ENCODE measurements at regions not wholly inside any gene's neighbourhood (a gene's known extent, or its start where the extent isn't known, plus 50 kb on each side); places are given as distances from the start of the nearest gene placed in this dataset.

DNA sequence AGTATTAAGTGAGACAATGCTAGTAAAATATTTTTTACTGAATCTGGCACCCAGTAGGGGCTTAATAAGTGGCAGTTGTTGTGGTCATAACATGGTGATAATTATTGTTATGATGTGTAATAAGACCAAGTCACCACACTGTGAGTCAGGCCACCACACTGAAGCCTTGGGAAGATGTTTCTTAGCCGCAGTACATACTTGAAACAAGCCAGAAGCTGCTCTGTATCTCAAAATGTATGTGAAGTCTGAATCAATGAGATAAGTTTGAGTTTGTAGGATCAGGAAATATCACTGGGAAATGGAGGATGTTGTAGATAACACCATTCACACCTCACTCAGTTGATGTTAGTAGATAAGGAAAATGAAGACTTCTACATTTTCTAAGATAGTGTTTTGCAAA is 51.3 kb upstream of the PTPN3 start:
- no peak for DNase-seq (ENCODE audit: low spot score)

DNA sequence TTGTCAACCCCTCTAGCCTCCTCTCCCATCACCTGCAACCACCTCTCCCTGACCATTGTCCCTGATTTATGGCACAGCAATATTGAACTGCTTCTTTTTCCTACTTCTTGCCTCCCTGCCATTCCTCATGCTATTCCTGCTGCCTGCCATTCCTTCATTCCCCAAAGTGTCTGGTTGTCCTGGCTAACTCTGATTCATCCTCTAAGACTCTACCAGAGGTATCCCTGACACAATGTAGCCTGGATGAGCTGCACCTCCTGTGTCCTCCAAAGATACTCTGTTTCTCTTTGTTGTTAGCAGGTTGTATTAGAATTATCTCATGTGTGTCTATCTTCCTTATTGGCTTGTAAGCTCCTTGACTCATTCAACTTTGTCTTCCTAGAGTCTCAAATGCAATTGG is 53.5 kb upstream of the PTPN3 start:
- no peak for DNase-seq (ENCODE audit: low spot score)

DNA sequence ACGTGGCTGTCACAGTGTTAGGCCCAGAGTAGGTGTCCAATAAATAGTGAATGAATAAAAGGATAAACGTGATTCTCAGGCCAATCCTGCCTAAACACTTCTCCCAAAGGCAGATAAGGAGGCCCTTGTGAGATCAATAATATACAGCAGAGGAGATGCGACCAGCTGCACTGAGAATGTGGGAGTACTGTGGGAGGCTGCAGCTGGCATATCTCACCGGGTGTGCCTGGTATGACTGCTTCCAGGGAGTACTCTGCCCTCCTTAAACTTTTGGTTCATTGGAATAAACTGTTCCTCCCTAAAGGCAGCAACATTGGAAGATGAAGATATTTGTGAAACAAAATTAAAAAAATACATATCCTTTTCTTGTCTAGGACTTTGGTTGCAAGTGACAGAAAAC is 57.1 kb upstream of the PTPN3 start:
- no peak for DNase-seq (ENCODE audit: low spot score)

DNA sequence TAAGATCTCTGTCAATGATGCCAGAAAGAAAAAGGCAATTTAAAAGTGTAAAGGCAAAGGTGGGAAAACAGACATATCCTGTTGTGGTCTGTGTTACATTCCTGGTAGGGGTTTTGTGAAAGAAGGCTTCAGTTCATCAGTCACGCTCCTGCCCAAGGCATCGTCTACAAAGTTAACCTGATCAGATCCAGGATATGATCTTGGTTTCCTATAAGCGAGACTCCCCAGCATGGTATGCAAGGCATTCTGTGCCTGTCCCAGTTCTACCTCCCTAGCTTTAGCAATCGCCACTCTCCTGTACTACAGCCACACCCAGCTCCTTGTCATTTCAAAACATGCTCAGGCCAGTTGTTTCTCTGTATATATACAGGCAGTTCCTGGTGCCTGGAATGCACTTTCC is 58.0 kb upstream of the PTPN3 start:
- no peak for DNase-seq (ENCODE audit: low spot score)

DNA sequence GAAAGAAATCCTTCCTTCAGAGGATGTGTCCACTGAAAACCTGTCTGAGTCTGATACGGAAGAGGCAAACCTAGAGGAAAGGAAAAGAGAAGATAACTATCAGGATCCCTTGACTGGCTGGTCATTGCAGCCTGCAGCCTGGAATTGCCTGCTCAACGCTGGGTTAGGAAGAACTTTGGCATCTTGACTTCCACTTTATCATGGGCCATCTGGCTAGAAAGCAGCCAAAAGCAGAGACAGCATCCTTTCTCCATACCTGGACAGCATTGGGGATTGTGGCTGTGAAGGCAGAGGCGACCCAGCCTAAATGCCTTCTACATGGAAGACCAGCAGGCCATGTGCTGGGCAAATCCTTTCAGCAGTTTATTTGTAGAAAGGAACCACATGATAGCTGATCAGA is 58.7 kb upstream of the PTPN3 start:
- no peak for DNase-seq (ENCODE audit: low spot score)

DNA sequence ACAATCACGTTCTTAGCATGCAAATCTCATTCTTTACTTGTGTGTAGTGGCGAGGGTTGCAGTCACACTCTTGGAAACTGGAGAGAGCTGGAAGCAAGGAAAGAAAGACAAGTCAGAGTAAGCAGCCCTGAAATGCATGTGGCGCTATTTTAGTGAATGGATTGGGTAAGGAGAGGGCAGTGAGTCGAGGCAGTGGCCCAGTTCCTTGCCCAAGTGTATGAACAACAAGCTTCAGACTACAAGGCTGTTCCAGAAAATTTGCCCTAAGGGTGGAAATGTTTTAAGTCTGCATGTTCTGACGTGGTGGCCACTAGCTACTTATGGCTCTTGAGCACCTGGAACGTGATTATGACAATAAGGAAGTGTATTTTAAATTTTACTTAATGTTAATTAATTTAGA is 59.4 kb upstream of the PTPN3 start:
- DNase-seq (ENCODE audit: low spot score) = no peak

DNA sequence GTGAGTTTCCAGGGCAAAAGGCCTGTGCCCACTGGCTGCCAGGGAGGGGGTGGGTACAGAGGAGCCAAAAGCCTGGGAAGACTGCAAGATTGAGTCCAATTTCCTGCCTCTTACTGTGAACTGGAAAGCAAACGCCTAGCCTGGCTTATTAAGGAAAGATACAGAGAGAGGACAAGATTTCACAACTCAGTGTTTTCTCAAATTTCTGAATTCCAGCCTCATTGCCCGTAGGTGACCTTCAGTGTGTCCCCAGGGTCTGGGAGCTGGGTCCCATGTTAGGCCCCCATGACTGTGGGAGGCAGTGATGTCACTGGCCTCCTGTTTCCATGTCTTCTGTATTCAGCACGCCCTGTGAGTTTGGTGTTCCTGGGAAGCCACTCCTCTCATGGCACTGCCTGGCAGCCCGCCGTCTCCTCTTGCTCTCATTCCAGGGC is 60.6 kb upstream of the PTPN3 start:
- DNase-seq (ENCODE audit: low spot score) = no peak

DNA sequence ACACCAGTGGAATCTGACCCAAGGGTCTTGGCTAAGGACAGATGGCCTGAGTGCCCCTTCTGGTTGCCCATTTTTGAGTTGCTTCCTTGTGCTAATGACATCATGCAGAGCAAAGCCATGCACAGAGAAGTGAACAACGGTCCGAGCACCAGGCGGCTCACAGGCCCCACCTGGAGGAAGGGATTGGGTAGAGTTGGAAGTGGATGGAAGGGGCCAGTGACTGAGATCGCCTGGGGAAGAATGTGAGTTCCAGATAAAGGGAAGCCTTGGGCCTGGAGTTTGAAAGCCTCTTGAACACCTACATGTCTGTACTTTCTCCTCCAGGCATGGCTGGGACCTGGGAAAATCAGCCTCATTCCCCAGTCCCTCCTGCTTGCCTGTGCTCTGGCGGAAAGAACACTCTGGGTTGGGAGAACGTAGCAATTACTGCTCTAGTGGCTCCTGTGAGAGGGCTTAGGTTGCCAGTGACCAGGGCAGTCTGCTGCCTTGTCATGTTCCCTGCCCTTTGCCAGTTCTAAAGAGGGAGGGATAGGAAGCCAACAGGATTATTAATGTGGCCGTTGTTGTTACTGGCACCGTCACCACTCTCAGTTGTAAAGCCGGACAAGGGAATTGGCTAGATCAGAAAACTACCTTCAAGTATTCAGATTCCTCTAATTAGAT is 62.5 kb upstream of the PTPN3 start:
- peak; percentile 6 for DNase-seq (ENCODE audit: low spot score)

DNA sequence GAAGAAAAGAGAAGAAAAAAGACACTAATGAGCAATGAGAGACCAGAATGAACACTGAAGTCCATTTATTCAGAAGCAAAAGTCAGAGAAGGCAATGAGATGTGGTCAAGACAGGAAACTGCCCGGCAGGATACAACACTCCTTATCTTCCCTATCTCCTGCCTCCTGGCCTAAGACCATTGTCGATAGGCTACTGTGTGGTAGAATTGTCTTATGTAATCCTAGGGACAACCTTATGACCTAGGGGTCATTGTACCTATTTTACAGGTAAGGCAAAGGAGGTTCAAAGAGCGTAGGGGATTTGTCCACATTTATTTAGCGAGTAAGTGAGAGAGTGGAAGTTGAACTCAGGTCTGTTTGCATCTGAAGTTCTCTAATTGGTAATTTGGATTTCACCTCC is 63.0 kb upstream of the PTPN3 start:
- no peak for DNase-seq (ENCODE audit: low spot score)

DNA sequence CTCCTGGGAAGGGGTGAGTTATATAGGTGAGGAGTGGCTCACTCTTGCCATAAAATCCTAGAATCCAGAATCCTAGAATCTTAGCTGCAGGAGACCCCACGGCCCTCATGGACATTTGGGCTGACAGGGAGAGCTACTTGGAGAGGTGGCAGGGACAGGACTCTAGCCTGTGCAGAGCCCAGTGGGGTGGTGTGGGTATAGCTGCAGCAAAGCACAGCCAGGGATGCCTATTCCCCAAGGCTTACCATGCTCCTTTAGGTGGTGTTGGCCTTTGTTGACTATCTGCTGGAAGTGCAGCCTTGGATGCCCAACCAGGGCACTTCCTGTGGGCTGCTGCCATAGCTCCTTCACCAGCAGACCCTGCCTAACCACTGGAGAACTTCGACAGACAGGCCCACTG is 70.0 kb upstream of the PTPN3 start:
- DNase-seq (ENCODE audit: low spot score) = no peak

DNA sequence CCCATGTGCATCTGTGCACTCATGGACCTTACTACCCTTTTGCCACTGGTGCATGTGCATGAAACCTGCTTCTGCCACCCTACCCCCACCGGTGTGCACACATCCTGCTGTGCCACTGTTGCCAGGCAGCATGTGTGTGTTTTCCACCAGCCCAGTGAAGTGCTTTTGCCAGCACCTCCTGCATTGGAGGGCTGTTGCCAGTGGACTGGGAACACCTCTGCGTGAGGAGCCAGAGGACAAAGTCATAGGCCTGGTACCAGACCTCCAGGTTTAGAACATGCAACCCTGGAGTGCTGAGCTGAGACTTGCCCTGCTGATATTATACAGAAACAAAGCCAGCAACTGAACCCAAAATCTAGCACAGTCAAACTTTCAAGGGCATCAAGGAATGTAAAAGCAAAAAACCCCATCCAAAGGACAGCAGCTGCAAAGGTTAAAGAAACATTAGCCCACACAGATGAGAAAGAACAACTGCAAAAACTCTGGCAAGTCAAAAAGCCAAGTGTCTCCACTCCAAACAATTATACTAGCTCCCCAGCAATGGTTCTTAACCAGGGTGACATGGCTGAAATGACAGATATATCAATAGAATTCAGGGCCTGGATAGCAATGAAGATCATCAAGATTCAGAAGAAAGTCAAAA is 70.6 kb upstream of the PTPN3 start:
- DNase-seq (ENCODE audit: low spot score) = no peak

DNA sequence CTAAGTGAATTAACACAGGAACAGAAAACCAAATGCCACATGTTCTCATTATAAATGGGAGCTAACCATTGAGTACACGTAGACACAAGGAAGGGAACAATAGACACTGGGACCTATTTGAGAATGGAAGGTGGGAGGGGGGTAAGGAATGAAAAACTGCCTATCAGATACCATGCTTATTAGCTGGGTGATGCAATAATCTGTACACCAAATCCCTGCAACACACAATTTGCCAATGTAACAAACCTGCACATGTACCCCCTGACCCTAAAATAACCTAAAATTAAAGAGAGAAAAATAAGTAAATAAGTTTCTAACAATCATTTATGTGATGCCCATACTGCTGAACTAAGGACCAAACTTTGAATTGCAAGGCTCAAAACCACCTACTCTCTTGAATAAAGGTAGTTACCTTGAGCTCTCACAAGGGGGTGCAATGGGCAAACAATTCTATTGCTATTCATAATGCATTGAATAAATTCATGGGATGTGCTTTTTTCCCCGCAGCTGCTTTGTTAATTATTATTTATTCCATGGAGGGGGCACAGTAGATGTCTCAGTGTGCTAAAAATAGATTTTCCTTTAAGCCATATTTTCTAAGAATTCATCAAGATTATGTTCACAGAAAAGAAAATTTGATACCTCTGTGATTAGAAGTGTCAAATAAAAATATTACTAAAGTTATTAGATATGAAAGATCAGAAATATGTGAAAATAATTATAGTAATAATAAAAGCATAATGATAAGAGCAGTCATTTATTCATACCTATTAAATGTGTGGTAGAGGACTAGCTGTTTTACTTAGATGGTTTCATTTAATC is 76.2 kb upstream of the PTPN3 start:
- DNase-seq (ENCODE audit: low spot score) = peak; percentile 77

DNA sequence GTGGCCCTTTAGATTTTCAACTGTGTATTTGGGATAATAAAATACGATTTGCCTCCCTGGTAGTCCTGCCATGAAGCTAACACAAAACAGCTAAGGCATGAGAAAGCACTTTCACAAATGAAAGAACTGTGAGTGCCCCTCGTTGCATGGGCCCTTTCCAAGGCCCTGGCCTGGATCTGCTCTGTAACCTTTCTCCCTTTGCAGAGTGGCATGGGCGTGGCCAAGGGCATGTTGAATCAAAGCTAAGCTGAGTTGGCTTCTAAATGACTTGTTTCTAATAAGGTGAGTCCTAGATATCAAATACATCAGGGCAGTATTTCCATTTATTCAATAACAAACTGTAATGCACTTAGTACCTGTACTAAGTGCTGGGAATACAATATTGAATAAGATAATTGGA is 78.7 kb upstream of the PTPN3 start:
- DNase-seq (ENCODE audit: low spot score) = no peak

DNA sequence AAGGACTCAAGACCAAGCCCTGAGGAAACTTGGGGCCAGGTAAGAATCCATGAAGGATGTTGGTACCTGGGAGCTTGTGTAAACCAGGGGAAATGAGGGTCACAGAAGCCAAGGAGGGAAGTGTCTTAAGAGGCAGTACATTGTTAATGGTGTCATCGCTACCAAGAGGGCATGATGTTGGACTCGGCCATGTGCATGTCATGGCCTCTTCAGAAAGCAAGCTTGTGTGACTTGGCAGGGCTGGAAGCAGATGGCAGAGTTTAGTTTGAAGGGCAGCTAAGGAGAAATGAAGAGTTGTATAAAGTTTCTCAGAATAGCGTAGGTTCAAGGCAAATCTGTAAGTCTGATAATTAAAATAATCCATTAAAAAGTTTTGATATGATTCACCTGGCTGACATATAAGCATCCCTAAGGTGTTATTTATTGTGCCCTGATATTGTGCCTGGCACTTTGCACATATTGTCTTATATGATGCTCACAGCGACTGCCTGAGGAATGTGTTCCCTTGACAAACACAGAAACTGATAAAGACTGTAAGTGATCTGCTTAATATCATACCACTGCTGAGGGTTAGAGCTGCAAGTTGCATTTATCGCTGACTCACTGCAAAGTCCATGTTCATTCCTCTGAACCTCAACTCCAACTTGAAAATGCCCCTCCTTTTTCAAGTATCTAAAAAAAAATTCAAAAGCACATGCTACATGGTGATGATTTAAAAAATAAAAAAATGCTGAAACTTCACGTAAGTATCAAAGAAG is 81.3 kb upstream of the PTPN3 start:
- DNase-seq (ENCODE audit: low spot score) = no peak

DNA sequence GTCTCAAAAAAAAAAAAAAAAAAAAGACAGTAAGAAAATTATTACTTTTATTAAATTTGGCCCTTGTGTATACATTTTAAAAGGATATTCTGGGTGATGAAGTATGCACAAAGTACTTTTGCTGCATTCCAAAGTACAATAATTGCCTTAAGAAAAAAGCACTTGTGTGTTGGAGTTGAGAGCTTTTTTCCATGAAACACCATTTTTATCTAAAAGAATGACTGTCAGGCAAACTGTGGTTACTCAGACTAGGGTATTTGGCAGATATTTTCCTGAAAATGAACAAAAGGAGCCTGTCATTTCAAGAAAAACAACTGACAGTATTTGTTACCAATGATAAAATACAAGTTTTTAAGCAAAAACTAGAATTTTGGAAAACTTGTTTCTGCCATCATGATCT is 84.3 kb upstream of the PTPN3 start:
- DNase-seq (ENCODE audit: low spot score) = no peak

DNA sequence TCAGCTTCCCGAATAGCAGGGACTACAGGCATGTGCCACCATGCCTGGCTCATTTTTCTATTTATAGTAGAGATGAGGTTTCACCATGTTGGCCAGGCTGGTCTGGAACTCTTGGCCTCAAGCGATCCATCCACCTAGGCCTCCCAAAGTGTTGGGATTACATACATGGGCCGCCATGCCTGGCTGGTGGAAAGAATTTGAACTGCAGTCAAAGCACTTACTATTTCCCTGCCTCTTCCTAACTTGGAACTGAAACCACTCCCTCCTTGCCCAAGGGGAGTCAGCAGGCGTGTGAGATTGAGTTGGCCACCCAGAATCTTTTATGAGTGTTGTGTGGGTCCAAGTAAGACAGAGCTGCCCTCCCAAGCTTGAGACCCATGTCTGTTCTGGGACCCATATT is 86.1 kb upstream of the PTPN3 start:
- DNase-seq (ENCODE audit: low spot score) = no peak

DNA sequence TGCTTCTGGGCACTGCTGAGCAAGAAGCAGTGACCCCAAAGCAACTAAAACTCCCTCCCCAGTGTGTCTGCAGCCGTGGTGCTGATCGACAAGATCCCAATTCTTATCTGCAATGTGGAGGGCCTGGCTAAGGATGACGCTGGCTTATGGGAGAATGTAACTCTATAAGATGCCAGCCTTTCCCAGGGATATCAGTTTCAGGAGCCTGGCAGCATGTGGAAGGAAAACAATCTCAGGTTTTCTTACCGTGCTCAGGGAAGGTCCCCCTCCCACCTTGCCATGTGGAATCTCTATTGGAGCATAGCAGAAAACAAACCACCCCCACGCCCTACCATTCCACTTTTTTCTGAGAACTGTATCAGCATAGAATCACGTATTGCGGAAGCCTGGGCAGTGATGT is 87.7 kb upstream of the PTPN3 start:
- no peak for DNase-seq (ENCODE audit: low spot score)

DNA sequence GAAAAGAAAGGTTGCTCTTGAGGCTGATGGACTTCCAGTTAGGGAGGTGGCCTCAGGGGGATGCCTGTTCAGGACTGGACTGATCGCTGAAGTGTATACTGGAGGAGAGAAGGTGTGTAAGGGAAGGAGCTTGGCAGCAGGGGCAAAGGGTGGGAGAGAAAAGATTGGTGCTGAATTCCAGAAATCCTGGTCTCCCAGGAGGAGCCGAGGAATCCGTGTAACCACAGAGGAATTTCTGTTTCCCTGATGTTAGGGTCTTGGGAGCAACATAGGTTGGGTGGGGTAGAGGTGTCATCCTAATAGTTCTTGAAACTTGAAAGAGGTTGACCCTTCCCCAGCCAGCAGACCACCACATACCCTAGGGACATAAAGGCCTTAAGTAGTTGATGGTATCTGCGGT is 88.9 kb upstream of the PTPN3 start:
- no peak for DNase-seq (ENCODE audit: low spot score)

DNA sequence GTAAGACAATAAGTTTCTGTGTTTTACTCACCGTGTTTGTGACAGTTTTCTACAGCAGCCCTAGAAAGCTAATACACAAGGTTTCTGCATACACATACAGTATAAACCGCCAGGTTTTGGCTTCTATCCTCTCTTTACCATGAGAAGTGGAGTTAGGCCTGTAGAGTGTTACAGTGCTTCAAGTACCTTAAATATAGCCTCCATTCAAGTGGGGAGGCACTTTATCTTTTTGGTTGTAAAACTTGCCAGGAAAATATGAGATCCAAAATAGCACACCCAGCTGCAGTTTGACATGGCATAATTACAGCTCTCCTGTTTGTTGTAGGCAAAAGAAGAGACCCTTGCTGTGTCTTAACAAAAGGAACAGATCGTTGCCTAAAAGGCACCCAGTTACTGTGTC is 90.3 kb upstream of the PTPN3 start:
- DNase-seq (ENCODE audit: low spot score) = no peak

DNA sequence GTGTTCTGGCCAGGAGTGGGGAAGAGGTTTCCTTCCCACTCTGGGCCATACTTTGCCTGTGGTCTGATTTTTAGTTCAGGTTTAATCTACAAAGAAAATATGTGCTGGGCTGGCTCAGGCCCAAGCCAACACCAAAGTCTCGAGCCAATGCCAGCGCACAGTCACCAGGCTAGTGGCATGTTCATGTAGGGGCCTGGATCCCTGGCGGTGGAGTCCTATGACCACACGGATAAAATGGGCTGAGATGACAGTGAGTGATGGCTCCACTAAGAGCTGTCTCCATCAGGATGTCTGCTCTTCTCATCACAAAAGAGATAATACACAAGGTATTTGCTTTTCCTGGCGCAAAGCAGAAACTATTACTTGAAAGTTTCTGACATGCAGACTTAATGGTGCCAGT is 92.9 kb upstream of the PTPN3 start:
- DNase-seq (ENCODE audit: low spot score) = no peak

DNA sequence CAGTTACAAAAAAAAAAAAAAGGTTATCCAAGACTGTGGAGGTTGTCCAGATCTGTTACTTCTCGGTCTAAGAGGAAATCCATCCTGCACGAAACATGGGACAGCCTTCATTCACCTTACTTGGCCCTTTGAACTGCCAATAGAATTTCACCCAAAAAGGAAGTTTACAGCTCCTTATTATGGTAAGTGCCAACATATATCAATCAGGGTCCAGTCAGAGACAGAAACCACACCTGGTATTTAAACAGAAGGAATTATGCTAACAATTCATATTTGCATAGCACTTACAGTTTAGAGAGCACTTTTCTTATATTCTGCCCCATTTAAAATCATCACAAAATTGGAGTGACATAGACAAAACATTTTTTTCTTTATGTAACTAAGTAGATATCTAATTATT is 93.6 kb upstream of the PTPN3 start:
- no peak for DNase-seq (ENCODE audit: low spot score)

DNA sequence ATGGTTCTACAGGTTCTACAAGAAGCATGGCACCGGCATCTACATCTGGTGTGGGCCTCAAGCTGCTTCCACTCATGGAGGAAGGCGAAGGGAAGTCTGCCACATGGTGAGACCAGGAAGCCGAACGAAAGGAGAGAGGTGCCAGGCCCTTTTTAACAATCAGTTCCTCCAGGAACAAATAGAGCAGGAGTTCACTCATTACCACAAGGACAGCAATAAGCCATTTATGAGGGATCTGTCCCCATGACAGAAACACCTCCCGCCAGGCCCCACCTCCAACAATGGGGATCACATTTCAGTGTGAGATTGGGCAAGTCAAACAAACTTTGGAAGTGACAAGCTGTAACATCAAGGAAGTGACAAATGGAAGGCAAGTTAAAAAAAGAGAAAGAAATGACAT is 95.5 kb upstream of the PTPN3 start:
- DNase-seq (ENCODE audit: low spot score) = no peak

DNA sequence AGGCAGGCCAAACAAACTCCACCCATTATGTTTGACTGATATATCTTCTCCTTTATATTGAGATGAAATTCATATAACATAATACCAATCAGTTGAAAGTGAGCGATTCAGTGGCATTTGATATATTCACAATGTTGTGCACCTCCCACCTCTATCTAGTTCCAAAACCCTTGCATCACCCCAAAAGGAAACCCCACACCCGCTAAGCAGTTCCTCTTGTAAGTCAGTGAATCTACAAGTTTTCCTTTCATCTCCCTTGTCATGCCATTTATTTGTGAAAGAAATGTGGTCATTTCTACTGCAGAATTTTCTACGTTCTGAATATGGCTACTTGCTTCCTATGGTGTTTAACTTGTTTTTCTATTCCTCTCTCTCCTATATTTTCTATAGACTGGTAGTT is 99.4 kb upstream of the PTPN3 start:
- no peak for DNase-seq (ENCODE audit: low spot score)

Data from globus pallidus (tissue), 1 donor.